Spleen (tissue), 7 donors: ENCODE measurements at regions not wholly inside any gene's neighbourhood (a gene's known extent, or its start where the extent isn't known, plus 50 kb on each side); places are given as distances from the start of the nearest gene placed in this dataset.

Experiments used
- CTCF ChIP-seq, 11 experiments: fragments of 200-600 bp in 7 of 11; fragments of 450-650 bp in 4 of 11; sonication (generic) in 4 of 11; IDR thresholded peaks in 8 of 11; conservative IDR thresholded peaks in 3 of 11; 1 replicate in 7 of 11; 2 replicates in 4 of 11; pipeline versions ENCODE4 v1.4.0 to v1.8.0; 2016 to 2021; ENCODE audit warnings: antibody characterized with exemption in 11 of 11, inconsistent platforms in 4 of 11, mild to moderate bottlenecking in 1 of 11
- POLR2A ChIP-seq, 3 donors: fragments of 450-650 bp; IDR thresholded peaks; one replicate each; pipeline ENCODE4 v1.5.1; 2017; ENCODE audit warnings: antibody characterized with exemption in 3 of 3, mild to moderate bottlenecking in 1 of 3
- donor health status: DM: no; HTN: no; CAD: no; lungs with moderate emphysema.
- donor health status: DM: no; HTN: no; CAD: no.
- donor health status: DM: no; HTN: no; CAD: no.

GRCh38 chr6:88512951-88513350 lies 346.8 kb upstream of the CNR1 start:
- TF ChIP-seq CTCF (IDR thresholded peaks at IDR 0.05 in 8 of 11, conservative IDR thresholded peaks at IDR 0.05 in 3 of 11) (no peak), POLR2A (IDR thresholded peaks at IDR 0.05) (no peak)
